GM19452 (cell line): ENCODE measurements at regions not wholly inside any gene's neighbourhood (a gene's known extent, or its start where the extent isn't known, plus 50 kb on each side); places are given as distances from the start of the nearest gene placed in this dataset.

Experiments used
- ATAC-seq: cut with Tn5 transposase; IDR thresholded peaks from one replicate; pipeline ENCODE4 v1.9.1; 2021; ENCODE audit not compliant: unreplicated experiment

GRCh38 chr1:191134796-191135195 lies 657.1 kb upstream of the BRINP3 start:
- ATAC-seq = no peak

GRCh38 chr1:191140038-191140437 lies 662.4 kb upstream of the BRINP3 start:
- no peak for ATAC-seq

GRCh38 chr1:191142748-191143147 lies 665.1 kb upstream of the BRINP3 start:
- no peak for ATAC-seq

GRCh38 chr1:191145834-191146233 lies 668.2 kb upstream of the BRINP3 start:
- no peak for ATAC-seq

GRCh38 chr1:191151321-191151807 lies 673.7 kb upstream of the BRINP3 start:
- no peak for ATAC-seq

GRCh38 chr1:191152776-191153175 lies 675.1 kb upstream of the BRINP3 start:
- no peak for ATAC-seq

- ATAC-seq = no peak
Measured at GRCh38 chr1:191155178-191155577, 677.5 kb upstream of the BRINP3 start.

DNA sequence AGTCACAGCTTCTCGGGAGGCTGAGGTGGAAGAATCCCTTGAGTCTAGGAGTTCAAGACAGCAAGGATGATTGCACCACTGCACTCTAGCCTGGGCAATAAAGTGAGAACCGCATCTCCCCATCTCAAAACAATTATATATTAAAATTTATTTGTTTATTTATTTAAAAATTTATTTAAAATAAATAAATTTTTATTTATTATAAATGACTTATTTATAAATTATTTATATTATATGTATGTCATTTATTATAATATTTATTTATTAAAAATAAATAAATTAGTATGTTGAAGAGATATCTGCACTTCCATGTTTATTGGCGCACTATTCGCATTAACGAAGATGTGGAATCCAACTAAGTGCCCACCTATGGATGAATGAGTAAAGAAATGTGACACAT lies 683.2 kb upstream of the BRINP3 start:
- no peak for ATAC-seq

DNA sequence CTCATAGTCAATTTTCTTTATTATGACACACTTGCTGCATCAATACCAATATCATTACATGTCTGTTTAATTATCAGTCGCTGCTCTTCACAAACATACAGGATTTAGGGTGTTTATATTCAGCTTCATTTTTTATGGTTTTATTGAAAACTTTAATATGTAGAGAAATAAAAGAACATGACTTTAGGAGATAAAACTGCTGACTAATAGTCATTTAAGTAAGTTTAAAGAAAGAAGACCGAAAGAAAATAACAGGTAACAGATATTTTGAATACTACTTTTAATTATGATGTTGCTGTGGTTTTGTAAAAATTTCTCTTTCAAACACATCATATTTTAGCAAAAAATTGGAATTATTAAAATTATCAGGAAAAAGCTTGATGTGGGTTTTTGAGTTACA lies 685.1 kb upstream of the BRINP3 start:
- ATAC-seq = no peak

- ATAC-seq = no peak
Measured at GRCh38 chr1:191163621-191164020, 686.0 kb upstream of the BRINP3 start.

DNA sequence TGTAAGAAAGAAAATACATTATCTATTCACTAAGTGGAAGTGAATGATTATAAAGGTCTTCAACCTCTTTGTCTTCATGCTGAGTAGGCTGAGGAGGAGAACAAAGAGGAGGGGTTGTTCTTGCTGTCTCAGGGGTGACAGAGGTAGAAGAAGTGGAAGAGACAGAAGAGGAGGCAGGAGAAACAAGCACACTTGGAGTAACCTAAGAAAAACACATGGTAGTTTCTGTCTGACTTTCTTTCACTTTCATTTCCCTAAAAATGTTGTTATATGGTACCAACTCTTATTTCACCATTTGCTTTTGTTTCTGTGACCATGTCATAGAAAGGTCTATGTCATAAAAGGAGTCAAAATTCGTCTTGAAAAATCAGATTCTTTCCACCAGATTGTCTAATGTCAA lies 696.6 kb upstream of the BRINP3 start:
- ATAC-seq = peak; percentile 98

GRCh38 chr1:191176131-191176530 lies 698.5 kb upstream of the BRINP3 start:
- no peak for ATAC-seq

DNA sequence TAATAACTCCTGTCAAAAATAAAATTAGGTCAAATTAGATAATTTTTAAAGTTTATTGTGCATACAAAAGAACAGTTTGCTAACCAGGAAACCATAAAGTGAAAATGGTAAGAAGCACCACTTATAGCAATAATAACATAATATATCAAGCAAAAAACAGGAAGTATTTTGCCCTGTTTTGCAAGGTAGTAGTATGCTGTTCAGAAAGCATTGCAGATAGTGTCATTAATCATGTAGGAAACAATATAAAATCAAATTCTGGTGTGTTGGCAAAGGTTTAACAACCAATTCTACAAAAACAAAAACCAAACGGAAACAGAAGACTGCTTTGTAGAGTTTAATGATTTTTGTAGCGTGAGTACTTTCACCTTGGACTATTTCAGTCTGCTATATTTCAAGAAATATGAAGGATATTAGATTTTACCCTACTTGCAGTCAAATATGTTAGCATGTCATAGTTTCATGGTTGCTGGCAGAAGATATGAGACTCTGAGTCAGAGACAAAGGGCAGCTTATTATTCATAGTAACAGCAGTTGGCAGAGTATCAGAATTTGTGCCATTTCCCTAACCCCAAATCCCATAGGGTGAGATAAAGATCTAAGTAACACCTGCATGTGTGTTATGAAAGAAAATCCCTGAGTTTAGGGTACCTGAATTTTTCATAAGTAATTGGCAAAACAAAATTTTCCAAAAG lies 729.0 kb upstream of the BRINP3 start:
- ATAC-seq = no peak

GRCh38 chr1:191222206-191222605 lies 744.5 kb upstream of the BRINP3 start:
- ATAC-seq = no peak

GRCh38 chr1:191240925-191241324 lies 763.3 kb upstream of the BRINP3 start:
- ATAC-seq = no peak

- ATAC-seq = no peak
Measured at GRCh38 chr1:191255354-191256054, 777.8 kb upstream of the BRINP3 start.

DNA sequence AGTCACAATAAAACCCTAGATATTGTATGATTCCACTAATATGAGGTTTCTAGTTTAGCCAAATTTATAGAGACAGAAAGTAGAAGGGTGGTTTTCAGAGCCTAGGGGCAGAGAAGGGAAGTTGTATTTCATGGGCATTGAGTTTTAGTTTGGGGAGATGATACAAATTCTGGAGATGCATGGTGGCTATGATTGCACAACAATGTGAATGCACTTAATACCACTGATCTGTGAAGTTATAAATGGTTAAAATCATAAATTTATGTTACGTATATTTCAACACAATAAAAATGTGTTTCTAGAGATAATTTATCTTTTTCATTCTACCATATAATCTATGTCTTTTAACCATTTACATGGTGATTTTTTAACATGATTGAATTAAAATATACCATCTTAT lies 779.3 kb upstream of the BRINP3 start:
- no peak for ATAC-seq

- ATAC-seq = no peak
Measured at GRCh38 chr1:191260056-191260455, 782.4 kb upstream of the BRINP3 start.

GRCh38 chr1:191261111-191261510 lies 783.4 kb upstream of the BRINP3 start:
- ATAC-seq = no peak

DNA sequence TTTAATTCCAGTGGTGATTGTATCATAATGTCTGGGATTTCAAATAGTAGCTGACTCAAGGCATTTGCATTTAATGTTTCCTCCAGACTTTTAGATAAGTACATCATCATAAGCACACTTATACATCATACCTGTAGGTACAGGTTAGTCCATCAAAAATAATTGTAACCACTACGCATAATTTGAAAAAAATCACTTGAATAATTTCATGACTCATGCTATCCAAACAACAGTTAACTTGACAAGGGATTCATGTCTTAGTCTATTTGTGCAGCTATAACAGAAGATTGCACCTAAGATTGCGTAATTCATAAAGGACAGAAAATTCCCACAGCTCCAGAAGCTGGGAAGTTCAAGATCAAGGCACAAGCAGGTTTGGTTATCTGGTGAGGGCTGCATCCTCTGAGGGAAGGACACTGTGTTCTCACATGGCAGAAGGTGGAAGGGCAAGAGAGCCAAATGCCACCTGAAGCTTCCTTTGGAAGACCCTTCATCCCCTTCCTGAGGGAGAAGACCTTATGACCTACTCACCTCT lies 801.7 kb upstream of the BRINP3 start:
- ATAC-seq = no peak

DNA sequence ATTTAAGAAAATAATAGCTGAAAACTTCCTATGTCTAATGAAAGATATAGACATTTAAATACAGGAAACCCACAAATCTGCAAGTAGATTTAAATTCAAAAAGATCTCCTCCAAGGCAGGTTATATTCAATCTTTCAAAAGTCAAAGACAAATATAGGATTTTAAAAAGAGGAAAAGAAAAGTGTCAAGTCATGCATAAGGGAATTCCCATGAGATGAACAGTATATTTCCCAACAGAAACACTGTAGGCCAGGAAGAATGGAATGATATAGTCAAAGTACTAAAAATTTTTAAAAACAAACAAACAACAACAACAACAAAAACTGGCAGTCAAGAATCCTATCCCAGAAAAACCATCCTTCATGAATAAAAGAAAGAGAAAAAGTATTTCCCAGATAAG lies 806.5 kb upstream of the BRINP3 start:
- ATAC-seq = no peak

GRCh38 chr1:191290441-191290840 lies 812.8 kb upstream of the BRINP3 start:
- ATAC-seq = no peak
